ENCODE measurements at regions not wholly inside any gene's neighbourhood (a gene's known extent, or its start where the extent isn't known, plus 50 kb on each side); places are given as distances from the start of the nearest gene placed in this dataset.

- Histone ChIP-seq H3K79me1 (ENCODE audit: low read depth, low read length) (no peaks in the 10 kb centered on the region), H4K5ac (ENCODE audit: insufficient read length, low read depth, low read length) (no peak overlapping the region), H3K27ac (ENCODE audit: low read depth, low read length) (no peak overlapping the region), H3K56ac (replicated peaks; ENCODE audit: insufficient read length, low read depth, low read length) (no peak overlapping the region), H2BK15ac (ENCODE audit: low read length) (no peak overlapping the region), H3K23ac (ENCODE audit: insufficient read length) (no peak overlapping the region), H3K23me2 (ENCODE audit: low read depth, low read length) (no peaks in the 10 kb centered on the region; the same call in 1 of the 2 replicates), H3K14ac (ENCODE audit: insufficient read length) (no peak overlapping the region), H3K36me3 (ENCODE audit: control insufficient read depth in 2 of 4, insufficient read depth in 4 of 4, low read length in 3 of 4) (no peaks in the 10 kb centered on the region), H3K9ac (replicated peaks in 1 of 4; ENCODE audit: extremely low read depth in 1 of 4, low read depth in 3 of 4, low read length in 3 of 4) (no peak overlapping the region), H3K4me1 (replicated peaks in 1 of 4; ENCODE audit: control insufficient read depth in 3 of 4, insufficient read depth in 4 of 4, low read length in 3 of 4) (no peaks in the 10 kb centered on the region), H2AFZ (ENCODE audit: low read length) (no peak overlapping the region), H3K27me3 (replicated peaks in 1 of 4; ENCODE audit: control insufficient read depth in 3 of 4, extremely low read depth in 1 of 4, insufficient read depth in 3 of 4, low read length in 3 of 4) (no peaks in the 10 kb centered on the region), H3K79me2 (ENCODE audit: control insufficient read depth in 1 of 2, insufficient read depth in 2 of 2, low read length in 2 of 2) (no peaks in the 10 kb centered on the region), H3K9me3 (ENCODE audit: insufficient read depth in 2 of 2, low read depth in 1 of 2, low read length in 1 of 2) (no peaks in the 10 kb centered on the region), H3K4me2 (ENCODE audit: insufficient read depth in 1 of 2, low read depth in 2 of 2, low read length in 2 of 2) (no peak overlapping the region), H3K4ac (replicated peaks; ENCODE audit: insufficient read length, low read depth, low read length) (no peak overlapping the region), H2BK5ac (ENCODE audit: low read depth, low read length) (no peak overlapping the region), H2AK5ac (ENCODE audit: low read depth, low read length) (no peak overlapping the region), H4K8ac (ENCODE audit: extremely low read depth, insufficient read depth, low read length) (no peak overlapping the region), H4K20me1 (replicated peaks in 1 of 2; ENCODE audit: control insufficient read depth in 1 of 2, insufficient read depth in 2 of 2, low read length in 2 of 2) (no peaks in the 10 kb centered on the region), H3K4me3 (ENCODE audit: extremely low read depth in 1 of 4, insufficient read depth in 2 of 4, low read depth in 3 of 4, low read length in 4 of 4) (no peak overlapping the region), H3K18ac (ENCODE audit: extremely low read depth, low read length) (no peak overlapping the region), H2BK12ac (ENCODE audit: low read depth, low read length) (no peak overlapping the region), H2BK20ac (ENCODE audit: low read length) (no peak overlapping the region), H4K91ac (replicated peaks; ENCODE audit: insufficient read length, low read length) (no peak overlapping the region), H2BK120ac (replicated peaks; ENCODE audit: low read depth, low read length) (no peak overlapping the region)
- DNase-seq (ENCODE audit: low read depth in 1 of 2, low spot score in 2 of 2) (no peak), FAIRE-seq (no peak)
- POLR2A ChIA-PET (ENCODE audit: partially characterized antibody) = no interaction called here
- CTCF ChIA-PET (ENCODE audit: partially characterized antibody) = interaction anchor here (1.0 to 1.5 kb wide), 2 partner anchors 20 to 32 kb away, joined by 3 to 7 read pairs; no protein-coding TSS in a partner anchor
- WGBS, 2 experiments (ENCODE audit: extremely low coverage in 1 of 2, insufficient coverage in 1 of 2, insufficient read length in 1 of 2, insufficient replicate concordance in 2 of 2, low coverage in 1 of 2, low lambda C conversion rate in 2 of 2, missing lambda C conversion rate in 1 of 2) = 74% methylated on average over 3 of the region's 3 CpGs; no CpG with 5 or more reads in 1 of the 2 experiments
- no peak for TF ChIP-seq ASH2L (IDR thresholded peaks at IDR 0.05; ENCODE audit: low read length)
Measured at GRCh38 chr9:107106416-107106815, 176.7 kb upstream of the RAD23B start.
